Fibroblast of mammary gland (primary cell): ENCODE measurements at regions not wholly inside any gene's neighbourhood (a gene's known extent, or its start where the extent isn't known, plus 50 kb on each side); places are given as distances from the start of the nearest gene placed in this dataset.
"Not testable (repeated sequence)": the region's sequence is repeated elsewhere in the genome, so short reads cannot be mapped to it uniquely, and the experiment has no call there.

Experiments
- DNase-seq: peaks from one replicate; pipeline ENCODE4 v3.0.0-alpha.2; 2010; ENCODE audit warnings: low read depth
- H3K4me3 ChIP-seq: 2 replicates; pipeline ENCODE4 v1.5.1; 2011; ENCODE audit warnings: low read depth, mild to moderate bottlenecking, low read length, moderate library complexity; ENCODE audit not compliant: control insufficient read depth
- TF ChIP-seq, protein P1 (sequence below): conservative IDR thresholded peaks from 2 replicates; pipeline ENCODE4 v1.5.1; 2011; ENCODE audit warnings: low read depth, low read length, inconsistent platforms; ENCODE audit not compliant: control insufficient read depth, insufficient read depth

GRCh38 chr10:44116474-44116873 lies 268.4 kb downstream of the CXCL12 start:
- no peak overlapping the region for H3K4me3 ChIP-seq
- TF ChIP-seq, protein P1, sequence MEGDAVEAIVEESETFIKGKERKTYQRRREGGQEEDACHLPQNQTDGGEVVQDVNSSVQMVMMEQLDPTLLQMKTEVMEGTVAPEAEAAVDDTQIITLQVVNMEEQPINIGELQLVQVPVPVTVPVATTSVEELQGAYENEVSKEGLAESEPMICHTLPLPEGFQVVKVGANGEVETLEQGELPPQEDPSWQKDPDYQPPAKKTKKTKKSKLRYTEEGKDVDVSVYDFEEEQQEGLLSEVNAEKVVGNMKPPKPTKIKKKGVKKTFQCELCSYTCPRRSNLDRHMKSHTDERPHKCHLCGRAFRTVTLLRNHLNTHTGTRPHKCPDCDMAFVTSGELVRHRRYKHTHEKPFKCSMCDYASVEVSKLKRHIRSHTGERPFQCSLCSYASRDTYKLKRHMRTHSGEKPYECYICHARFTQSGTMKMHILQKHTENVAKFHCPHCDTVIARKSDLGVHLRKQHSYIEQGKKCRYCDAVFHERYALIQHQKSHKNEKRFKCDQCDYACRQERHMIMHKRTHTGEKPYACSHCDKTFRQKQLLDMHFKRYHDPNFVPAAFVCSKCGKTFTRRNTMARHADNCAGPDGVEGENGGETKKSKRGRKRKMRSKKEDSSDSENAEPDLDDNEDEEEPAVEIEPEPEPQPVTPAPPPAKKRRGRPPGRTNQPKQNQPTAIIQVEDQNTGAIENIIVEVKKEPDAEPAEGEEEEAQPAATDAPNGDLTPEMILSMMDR: no peak
- DNase-seq: no peak

GRCh38 chr10:44115516-44115915 lies 269.4 kb downstream of the CXCL12 start:
- TF ChIP-seq, protein P1: no peak
- DNase-seq: no peak
- no peak overlapping the region for H3K4me3 ChIP-seq

DNA sequence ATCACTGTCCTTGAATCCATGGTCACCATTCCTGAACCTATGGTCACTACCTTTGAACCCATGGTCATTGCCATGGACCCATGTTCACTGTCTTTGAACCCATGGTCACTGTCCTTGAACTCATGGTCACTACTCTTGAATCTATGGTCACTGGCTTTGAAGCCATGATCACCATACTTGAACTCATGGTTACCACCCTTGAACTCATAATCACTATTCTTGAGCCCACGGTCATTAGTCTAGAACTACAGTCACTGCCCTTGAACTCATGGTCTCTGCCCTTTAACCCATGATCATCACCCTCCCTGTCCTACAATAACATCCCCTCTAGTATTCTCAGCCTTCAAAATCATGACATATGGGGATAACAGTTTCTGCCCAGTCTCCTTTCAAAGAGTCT lies 270.5 kb downstream of the CXCL12 start:
- no peak overlapping the region for H3K4me3 ChIP-seq
- no peak for DNase-seq
- TF ChIP-seq, protein P1: no peak

DNA sequence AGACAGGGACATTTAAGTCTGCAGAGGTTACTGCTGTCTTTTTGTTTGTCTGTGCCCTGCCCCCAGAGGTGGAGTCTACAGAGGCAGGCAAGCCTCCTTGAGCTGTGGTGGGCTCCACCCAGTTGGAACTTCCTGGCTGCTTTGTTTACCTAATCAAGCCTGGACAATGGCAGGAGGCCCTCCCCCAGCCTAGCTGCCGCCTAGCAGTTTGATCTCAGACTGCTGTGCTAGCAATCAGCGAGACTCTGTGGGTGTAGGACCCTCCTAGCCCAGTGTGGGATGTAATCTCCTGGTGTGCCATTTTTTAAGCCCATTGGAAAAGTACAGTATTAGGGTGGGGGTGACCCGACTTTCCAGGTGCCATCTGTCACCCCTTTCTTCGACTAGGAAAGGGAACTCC lies 272.6 kb downstream of the CXCL12 start:
- DNase-seq, H3K4me3 ChIP-seq: not testable (repeated sequence)

- no peak for DNase-seq
- H3K4me3 ChIP-seq: no peak overlapping the region
- TF ChIP-seq, protein P1: no peak
Observed at GRCh38 chr10:44105696-44106095, 279.2 kb downstream of the CXCL12 start.

- no peak for DNase-seq
- TF ChIP-seq, protein P1: no peak
- H3K4me3 ChIP-seq: no peak overlapping the region
Observed at GRCh38 chr10:44102726-44103255, 282.1 kb downstream of the CXCL12 start.

DNA sequence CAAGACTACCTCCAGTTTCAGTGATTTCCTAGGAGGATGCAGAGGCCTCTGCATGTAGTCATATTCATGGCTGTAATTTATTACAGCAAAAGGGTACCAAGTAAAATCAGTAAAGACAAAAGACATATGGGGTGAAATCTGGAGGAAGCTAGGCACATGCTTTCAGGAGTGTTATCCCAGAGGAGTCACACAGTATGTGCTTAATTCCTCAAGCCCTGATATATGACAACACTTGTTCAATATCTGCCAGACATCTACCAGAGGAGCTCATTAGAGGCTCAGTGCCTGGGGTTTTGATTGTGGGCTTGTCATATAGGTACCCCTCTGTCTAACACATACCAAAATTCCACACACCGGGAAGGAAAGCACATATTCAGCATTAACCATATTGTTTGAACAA lies 283.8 kb downstream of the CXCL12 start:
- no peak for DNase-seq
- TF ChIP-seq, protein P1: no peak
- no peak overlapping the region for H3K4me3 ChIP-seq
